GM12874 (cell line): ENCODE measurements at regions not wholly inside any gene's neighbourhood (a gene's known extent, or its start where the extent isn't known, plus 50 kb on each side); places are given as distances from the start of the nearest gene placed in this dataset.

ENCODE experiments used
- CTCF ChIP-seq: IDR thresholded peaks from 2 replicates; pipeline ENCODE4 v1.5.1; 2011; ENCODE audit warnings: low read depth, mild to moderate bottlenecking, control low read depth, low read length, moderate library complexity; ENCODE audit not compliant: insufficient read depth

DNA sequence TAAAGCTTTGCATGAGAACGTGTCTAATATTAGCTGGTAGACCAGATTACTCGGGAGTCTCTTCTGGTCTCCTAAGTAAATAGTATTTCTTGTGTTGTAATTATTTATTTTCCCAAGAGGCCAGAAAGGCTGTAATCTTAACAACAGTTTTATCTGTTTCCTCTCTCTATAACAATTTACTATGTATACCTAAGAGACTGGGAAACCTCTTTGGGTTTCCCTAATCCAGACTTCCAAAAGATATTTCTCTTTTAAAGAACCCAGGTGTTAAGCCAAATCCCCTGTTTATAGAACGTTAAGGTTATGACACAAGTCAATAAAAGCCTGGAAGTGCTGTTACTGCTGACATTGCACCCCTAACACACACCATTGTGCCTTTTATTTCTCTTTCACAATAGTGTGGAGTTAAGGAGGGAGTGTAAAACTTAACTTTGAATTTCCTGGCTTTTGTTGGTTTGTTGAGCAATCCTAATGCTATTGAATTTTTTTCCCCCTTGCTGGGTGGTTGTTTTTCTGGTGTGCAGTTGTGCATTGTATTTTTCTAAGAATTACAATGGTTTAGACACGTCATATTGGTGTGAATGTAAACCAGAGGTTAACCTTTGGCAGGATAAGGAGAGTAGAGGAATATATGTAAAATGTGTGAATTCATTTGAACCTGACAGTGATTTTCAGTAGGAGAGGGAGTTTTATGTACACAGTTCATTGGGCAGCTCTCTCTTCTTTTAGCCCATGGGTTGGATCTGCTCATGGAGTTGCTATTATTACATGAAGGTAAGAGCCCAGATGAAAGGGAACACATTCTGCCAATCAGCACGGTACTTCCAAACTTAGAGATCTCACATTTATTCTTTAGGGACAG lies 192.8 kb downstream of the MTX2 start:
- TF ChIP-seq CTCF: no peak

DNA sequence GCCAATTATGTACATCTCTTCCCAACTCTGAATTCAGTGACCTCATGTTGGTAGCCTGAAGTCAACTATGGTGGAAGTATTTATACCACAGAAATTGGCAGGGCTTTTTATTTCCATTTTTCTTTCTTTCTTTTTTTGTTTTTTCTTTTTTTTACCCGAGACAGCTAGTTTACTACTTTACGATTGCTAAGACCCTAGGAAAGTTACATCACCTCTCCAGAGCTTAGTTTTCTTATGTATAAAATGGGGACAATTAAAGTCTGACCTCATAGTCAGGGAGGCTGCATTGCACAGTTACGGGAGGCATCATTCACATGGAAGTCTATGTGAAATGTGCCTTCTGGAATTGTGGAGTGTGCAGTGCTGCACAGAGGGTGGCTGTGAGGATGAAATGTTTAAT lies 194.3 kb downstream of the MTX2 start:
- no peak for TF ChIP-seq CTCF

DNA sequence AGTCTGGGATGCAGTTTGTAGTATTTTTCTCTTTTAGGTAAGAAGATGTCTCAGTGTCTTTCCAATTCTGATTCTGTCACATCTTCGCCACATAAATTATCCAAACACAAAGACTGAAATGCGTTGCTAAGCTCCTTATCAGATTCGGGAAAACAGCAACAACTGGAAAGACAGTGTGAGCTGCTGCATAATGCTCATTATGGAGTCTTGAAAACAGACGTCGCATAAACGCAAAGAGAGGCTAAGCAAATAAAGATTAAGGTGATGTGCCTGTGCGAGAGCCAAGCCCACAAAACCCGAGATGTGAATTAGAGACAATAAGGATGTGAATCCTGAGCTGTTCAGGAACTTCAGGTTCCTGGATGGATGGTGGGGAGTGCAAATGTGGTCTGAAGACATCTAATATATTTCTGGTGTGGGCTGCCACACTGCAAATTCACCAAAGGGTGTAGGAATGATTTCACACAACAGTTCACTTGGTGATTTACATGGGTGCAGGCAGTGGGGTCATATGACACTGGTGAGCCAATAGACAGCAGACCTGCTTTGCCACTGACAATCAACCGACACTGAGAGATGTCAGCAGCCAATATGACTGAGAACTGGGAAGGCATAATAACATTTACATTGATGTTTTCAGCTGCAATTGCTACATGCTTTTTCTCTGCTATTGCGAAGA lies 195.8 kb downstream of the MTX2 start:
- TF ChIP-seq CTCF: no peak

DNA sequence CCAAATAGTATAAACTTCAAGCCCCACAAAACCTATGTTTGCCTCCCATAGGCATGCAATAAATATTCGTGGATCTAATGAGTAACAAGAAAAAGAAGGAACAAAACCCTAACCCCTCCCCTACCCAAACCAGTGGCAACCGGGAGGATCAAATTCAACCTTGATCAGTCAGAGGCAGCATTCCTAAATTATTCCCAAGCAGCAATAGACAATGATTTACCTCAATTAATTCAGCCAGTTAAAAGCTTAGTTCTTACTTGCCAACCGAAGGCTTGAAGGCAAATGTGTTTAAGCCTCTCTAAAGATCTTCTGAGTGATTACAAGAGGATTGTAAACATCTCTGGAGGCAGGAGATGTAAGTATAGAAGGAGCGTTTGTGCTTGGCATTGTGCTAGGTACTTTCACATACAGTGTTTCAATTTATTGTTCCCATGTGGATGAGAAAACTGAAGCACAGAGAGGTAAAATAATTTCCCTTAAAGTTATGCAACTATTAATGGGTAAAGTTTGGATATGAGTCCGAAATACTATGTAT lies 197.7 kb downstream of the MTX2 start:
- no peak for TF ChIP-seq CTCF

DNA sequence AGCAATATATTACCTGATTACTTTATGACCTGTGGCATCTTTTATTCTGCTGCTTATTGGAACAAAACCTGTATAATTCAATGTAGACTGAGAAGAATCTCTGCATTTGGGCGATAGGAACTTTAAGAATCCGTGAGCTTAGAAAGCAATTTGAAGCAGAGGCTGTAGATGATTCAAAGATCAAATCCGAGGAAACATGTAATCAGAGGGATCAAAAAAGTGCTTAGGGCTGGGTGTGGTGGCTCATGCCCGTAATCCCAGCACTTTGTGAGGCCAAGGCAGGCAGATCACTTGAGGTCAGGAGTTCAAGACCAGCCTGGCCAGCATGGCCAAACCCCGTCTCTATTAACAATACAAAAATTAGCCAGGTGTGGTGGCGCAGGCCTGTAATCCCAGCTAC lies 198.4 kb downstream of the MTX2 start:
- no peak for TF ChIP-seq CTCF

DNA sequence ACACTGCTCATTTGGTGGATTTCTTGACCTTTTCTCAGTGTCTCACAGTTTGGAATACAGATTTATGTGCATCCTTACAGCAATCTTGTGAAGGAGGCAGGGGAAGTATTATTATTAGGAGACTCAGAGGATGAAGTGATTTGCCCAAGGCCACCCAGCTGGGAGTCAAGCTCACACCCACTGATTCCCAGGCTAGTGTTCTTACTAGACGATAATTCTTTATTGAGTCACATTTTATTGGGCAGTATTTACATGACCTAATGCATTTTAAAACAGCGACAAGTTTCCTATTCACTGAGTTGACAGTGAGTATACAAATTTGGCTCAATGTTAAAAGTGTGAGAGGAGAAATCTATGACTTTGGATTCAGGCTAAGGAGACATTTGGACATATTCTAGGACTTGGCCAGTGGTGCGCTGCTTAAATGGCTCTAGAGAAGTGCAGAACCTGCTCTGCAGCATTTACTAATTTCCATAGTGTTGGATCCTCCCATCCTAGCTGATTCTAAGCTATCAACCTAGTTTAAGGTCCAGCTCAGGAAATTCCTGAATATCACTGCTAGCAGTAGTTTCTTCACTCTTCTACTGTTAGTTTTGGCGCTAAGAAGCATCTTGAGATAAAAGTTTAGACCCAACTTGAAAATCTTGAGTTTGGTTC lies 199.3 kb downstream of the MTX2 start:
- TF ChIP-seq CTCF: no peak

- TF ChIP-seq CTCF: no peak
Measured at GRCh38 chr2:176470713-176471112, 201.5 kb downstream of the MTX2 start.
